ENCODE measurements at regions not wholly inside any gene's neighbourhood (a gene's known extent, or its start where the extent isn't known, plus 50 kb on each side); places are given as distances from the start of the nearest gene placed in this dataset.

- no peak for TF ChIP-seq CTCF (IDR thresholded peaks at IDR 0.05)
- TF ChIP-seq EZH2 (IDR thresholded peaks at IDR 0.05; ENCODE audit: borderline replicate concordance, insufficient read depth, low read depth, low read length, poor library complexity, severe bottlenecking) = no peak
Measured at GRCh38 chr5:167822241-167822640, 469.2 kb upstream of the WWC1 start.
